ENCODE measurements at regions not wholly inside any gene's neighbourhood (a gene's known extent, or its start where the extent isn't known, plus 50 kb on each side); places are given as distances from the start of the nearest gene placed in this dataset.
"Not testable (repeated sequence)": the region's sequence is repeated elsewhere in the genome, so short reads cannot be mapped to it uniquely, and the experiment has no call there.

- no peak for DNase-seq
Observed at GRCh38 chr5:114928644-114929462, 240.9 kb downstream of the TRIM36 start.

GRCh38 chr5:114924769-114925168, 244.9 kb downstream of the TRIM36 start:
- Mint-ChIP-seq H3K27me3 (no peaks in the 10 kb centered on the region), H3K4me1 (no peaks in the 10 kb centered on the region), H3K27ac (no peak overlapping the region), H3K36me3 (ENCODE audit: low read depth) (no peaks in the 10 kb centered on the region), H3K9me3 (no peaks in the 10 kb centered on the region), H3K4me3 (no peak overlapping the region)
- DNase-seq = no peak
- intact Hi-C loops (cut with micrococcal nuclease) = no loop called here

More at GRCh38 chr5:114928644-114929462, 240.9 kb downstream of the TRIM36 start:
- no peaks in the 10 kb centered on the region for H3K27me3 Mint-ChIP-seq
- intact Hi-C loops (cut with micrococcal nuclease) = no loop called here
- no peaks in the 10 kb centered on the region for H3K36me3 Mint-ChIP-seq (ENCODE audit: low read depth)
- H3K4me1 Mint-ChIP-seq = no peaks in the 10 kb centered on the region
- no peak overlapping the region for H3K27ac Mint-ChIP-seq
- H3K9me3 Mint-ChIP-seq = no peaks in the 10 kb centered on the region
- H3K4me3 Mint-ChIP-seq = no peak overlapping the region

- Mint-ChIP-seq H3K4me3 (no peak overlapping the region), H3K36me3 (ENCODE audit: low read depth) (no peaks in the 10 kb centered on the region), H3K27me3 (no peaks in the 10 kb centered on the region), H3K27ac (no peak overlapping the region), H3K4me1 (no peaks in the 10 kb centered on the region), H3K9me3 (no peaks in the 10 kb centered on the region)
- intact Hi-C loops (cut with micrococcal nuclease) = no loop called here
- DNase-seq = no peak
Observed at GRCh38 chr5:114912189-114912920, 257.4 kb downstream of the TRIM36 start.

GRCh38 chr5:114910727-114911126, 259.0 kb downstream of the TRIM36 start:
- H3K27me3 Mint-ChIP-seq = no peaks in the 10 kb centered on the region
- intact Hi-C loops (cut with micrococcal nuclease) = no loop called here
- no peak for DNase-seq
- H3K4me1 Mint-ChIP-seq = no peaks in the 10 kb centered on the region
- no peak overlapping the region for H3K4me3 Mint-ChIP-seq
- H3K36me3 Mint-ChIP-seq (ENCODE audit: low read depth) = no peaks in the 10 kb centered on the region
- no peak overlapping the region for H3K27ac Mint-ChIP-seq
- H3K9me3 Mint-ChIP-seq = no peaks in the 10 kb centered on the region

- no peak overlapping the region for H3K27ac Mint-ChIP-seq
- no peaks in the 10 kb centered on the region for H3K27me3 Mint-ChIP-seq
- no peaks in the 10 kb centered on the region for H3K9me3 Mint-ChIP-seq
- intact Hi-C loops (cut with micrococcal nuclease) = no loop called here
- no peaks in the 10 kb centered on the region for H3K4me1 Mint-ChIP-seq
- H3K36me3 Mint-ChIP-seq (ENCODE audit: low read depth) = no peaks in the 10 kb centered on the region
- no peak overlapping the region for H3K4me3 Mint-ChIP-seq
- DNase-seq = no peak
Observed at GRCh38 chr5:114909424-114909823, 260.3 kb downstream of the TRIM36 start.

GRCh38 chr5:114903767-114904166, 265.9 kb downstream of the TRIM36 start:
- intact Hi-C loops (cut with micrococcal nuclease) = no loop called here
- H3K27me3 Mint-ChIP-seq = no peaks in the 10 kb centered on the region
- H3K9me3 Mint-ChIP-seq = peaks cover 7% of the 10 kb centered on the region
- no peaks in the 10 kb centered on the region for H3K4me1 Mint-ChIP-seq
- H3K4me3 Mint-ChIP-seq = no peak overlapping the region
- DNase-seq = no peak
- no peaks in the 10 kb centered on the region for H3K36me3 Mint-ChIP-seq (ENCODE audit: low read depth)
- H3K27ac Mint-ChIP-seq = no peak overlapping the region

- Mint-ChIP-seq H3K4me1 (no peaks in the 10 kb centered on the region), H3K36me3 (ENCODE audit: low read depth) (no peaks in the 10 kb centered on the region), H3K4me3 (no peak overlapping the region), H3K9me3 (peaks cover 4% of the 10 kb centered on the region), H3K27me3 (no peaks in the 10 kb centered on the region), H3K27ac (no peak overlapping the region)
- DNase-seq = no peak
- intact Hi-C loops (cut with micrococcal nuclease) = no loop called here
Observed at GRCh38 chr5:114898602-114899001, 271.1 kb downstream of the TRIM36 start.

- Mint-ChIP-seq H3K27ac (no peak overlapping the region), H3K4me1 (no peaks in the 10 kb centered on the region), H3K27me3 (no peaks in the 10 kb centered on the region), H3K9me3 (peaks cover 10% of the 10 kb centered on the region), H3K4me3 (no peak overlapping the region), H3K36me3 (ENCODE audit: low read depth) (no peaks in the 10 kb centered on the region)
- intact Hi-C loops (cut with micrococcal nuclease) = no loop called here
- DNase-seq = no peak
Observed at GRCh38 chr5:114883675-114884074, 286.0 kb downstream of the TRIM36 start.

- Mint-ChIP-seq H3K9me3 (peaks cover 4% of the 10 kb centered on the region), H3K4me3 (no peak overlapping the region), H3K27ac (no peak overlapping the region), H3K36me3 (ENCODE audit: low read depth) (no peaks in the 10 kb centered on the region), H3K27me3 (no peaks in the 10 kb centered on the region), H3K4me1 (no peaks in the 10 kb centered on the region)
- intact Hi-C loops (cut with micrococcal nuclease) = no loop called here
- DNase-seq = no peak
Observed at GRCh38 chr5:114859438-114859735, 310.3 kb downstream of the TRIM36 start.

GRCh38 chr5:114858665-114859437, 310.9 kb downstream of the TRIM36 start:
- no peak overlapping the region for H3K27ac Mint-ChIP-seq
- intact Hi-C loops (cut with micrococcal nuclease) = no loop called here
- no peaks in the 10 kb centered on the region for H3K36me3 Mint-ChIP-seq (ENCODE audit: low read depth)
- no peaks in the 10 kb centered on the region for H3K4me1 Mint-ChIP-seq
- peaks cover 4% of the 10 kb centered on the region for H3K9me3 Mint-ChIP-seq
- H3K27me3 Mint-ChIP-seq = no peaks in the 10 kb centered on the region
- H3K4me3 Mint-ChIP-seq = no peak overlapping the region
- no peak for DNase-seq

- Mint-ChIP-seq H3K36me3 (ENCODE audit: low read depth) (no peaks in the 10 kb centered on the region), H3K4me3 (no peak overlapping the region), H3K27ac (no peak overlapping the region), H3K4me1 (no peaks in the 10 kb centered on the region), H3K9me3 (peaks cover 4% of the 10 kb centered on the region), H3K27me3 (no peaks in the 10 kb centered on the region)
- no peak for DNase-seq
- intact Hi-C loops (cut with micrococcal nuclease) = no loop called here
Observed at GRCh38 chr5:114857941-114858551, 311.7 kb downstream of the TRIM36 start.

GRCh38 chr5:114844711-114845110, 325.0 kb downstream of the TRIM36 start:
- H3K27me3 Mint-ChIP-seq; H3K4me1 Mint-ChIP-seq; DNase-seq; H3K27ac Mint-ChIP-seq; H3K36me3 Mint-ChIP-seq (ENCODE audit: low read depth); H3K4me3 Mint-ChIP-seq; H3K9me3 Mint-ChIP-seq; intact Hi-C loops (cut with micrococcal nuclease): not testable (repeated sequence)

- Mint-ChIP-seq H3K27me3 (no peaks in the 10 kb centered on the region), H3K36me3 (ENCODE audit: low read depth) (no peaks in the 10 kb centered on the region), H3K27ac (no peak overlapping the region), H3K4me1 (no peaks in the 10 kb centered on the region), H3K4me3 (no peak overlapping the region), H3K9me3 (no peaks in the 10 kb centered on the region)
- intact Hi-C loops (cut with micrococcal nuclease) = no loop called here
- no peak for DNase-seq
Observed at GRCh38 chr5:114839360-114839759, 330.3 kb downstream of the TRIM36 start.

GRCh38 chr5:114838937-114839336, 330.8 kb downstream of the TRIM36 start:
- no peak overlapping the region for H3K27ac Mint-ChIP-seq
- H3K4me1 Mint-ChIP-seq = no peaks in the 10 kb centered on the region
- H3K9me3 Mint-ChIP-seq = no peaks in the 10 kb centered on the region
- H3K4me3 Mint-ChIP-seq = no peak overlapping the region
- DNase-seq = no peak
- intact Hi-C loops (cut with micrococcal nuclease) = no loop called here
- no peaks in the 10 kb centered on the region for H3K36me3 Mint-ChIP-seq (ENCODE audit: low read depth)
- H3K27me3 Mint-ChIP-seq = no peaks in the 10 kb centered on the region
